ENCODE measurements at regions not wholly inside any gene's neighbourhood (a gene's known extent, or its start where the extent isn't known, plus 50 kb on each side); places are given as distances from the start of the nearest gene placed in this dataset.

- Histone ChIP-seq H3K27ac (ENCODE audit: low read depth, low read length) (no peak overlapping the region), H4K20me1 (ENCODE audit: control insufficient read depth, insufficient read depth, low read depth, low read length) (no peaks in the 10 kb centered on the region), H3K4me2 (ENCODE audit: low read length) (no peak overlapping the region), H3K4me3 (ENCODE audit: low read length) (no peak overlapping the region), H3K36me3 (ENCODE audit: control insufficient read depth, low read length) (no peaks in the 10 kb centered on the region), H3K79me2 (ENCODE audit: control insufficient read depth, low read length) (no peaks in the 10 kb centered on the region), H3F3A (ENCODE audit: control insufficient read depth, insufficient read depth) (no peaks in the 10 kb centered on the region), H3K9me2 (replicated peaks; ENCODE audit: control insufficient read depth, low read length) (no peaks in the 10 kb centered on the region), H3K27me3 (ENCODE audit: control insufficient read depth, low read length) (peaks cover 2% of the 10 kb centered on the region; the same call in 1 of the 2 replicates), H3K4me1 (ENCODE audit: control insufficient read depth, low read length) (no peaks in the 10 kb centered on the region), H3K9me3 (ENCODE audit: control insufficient read depth, insufficient read depth, low read length) (no peaks in the 10 kb centered on the region)
- no peak for TF ChIP-seq EZH2phosphoT487 (IDR thresholded peaks at IDR 0.05; ENCODE audit: borderline replicate concordance, low read length)
- no peak for TF ChIP-seq CTCF (IDR thresholded peaks at IDR 0.05; ENCODE audit: low read depth, low read length, poor library complexity, severe bottlenecking)
Observed at GRCh38 chr10:69697006-69697405, 67.0 kb downstream of the FAM241B start.

- H3K27ac ChIP-seq (ENCODE audit: low read depth, low read length), result no peak overlapping the region
- TF ChIP-seq CTCF (IDR thresholded peaks at IDR 0.05; ENCODE audit: low read depth, low read length, poor library complexity, severe bottlenecking) (no peak), EZH2phosphoT487 (IDR thresholded peaks at IDR 0.05; ENCODE audit: borderline replicate concordance, low read length) (no peak)
- peaks cover 2% of the 10 kb centered on the region; the same call in 1 of the 2 replicates for H3K27me3 ChIP-seq (ENCODE audit: control insufficient read depth, low read length)
Observed at GRCh38 chr10:69703256-69703655, 73.2 kb downstream of the FAM241B start.

GRCh38 chr10:69703766-69704630 is 74.0 kb downstream of the FAM241B start:
- no peaks in the 10 kb centered on the region for H4K20me1 ChIP-seq (ENCODE audit: control insufficient read depth, insufficient read depth, low read depth, low read length)
- no peaks in the 10 kb centered on the region for H3K4me1 ChIP-seq (ENCODE audit: control insufficient read depth, low read length)
- peaks cover 2% of the 10 kb centered on the region; the same call in 1 of the 2 replicates for H3K27me3 ChIP-seq (ENCODE audit: control insufficient read depth, low read length)
- no peak overlapping the region for H3K4me2 ChIP-seq (ENCODE audit: low read length)
- no peaks in the 10 kb centered on the region for H3K79me2 ChIP-seq (ENCODE audit: control insufficient read depth, low read length)
- H3K9me2 ChIP-seq (replicated peaks; ENCODE audit: control insufficient read depth, low read length), result no peaks in the 10 kb centered on the region
- no peak overlapping the region for H3K27ac ChIP-seq (ENCODE audit: low read depth, low read length)
- no peak for TF ChIP-seq CTCF (IDR thresholded peaks at IDR 0.05; ENCODE audit: low read depth, low read length, poor library complexity, severe bottlenecking)
- TF ChIP-seq EZH2phosphoT487 (IDR thresholded peaks at IDR 0.05; ENCODE audit: borderline replicate concordance, low read length), result no peak
- no peak overlapping the region for H3K4me3 ChIP-seq (ENCODE audit: low read length)
- H3K36me3 ChIP-seq (ENCODE audit: control insufficient read depth, low read length), result no peaks in the 10 kb centered on the region
- no peaks in the 10 kb centered on the region for H3F3A ChIP-seq (ENCODE audit: control insufficient read depth, insufficient read depth)
- H3K9me3 ChIP-seq (ENCODE audit: control insufficient read depth, insufficient read depth, low read length), result no peaks in the 10 kb centered on the region

More at GRCh38 chr10:69703256-69703655, 73.2 kb downstream of the FAM241B start:
- H3K9me2 ChIP-seq (replicated peaks; ENCODE audit: control insufficient read depth, low read length), result no peaks in the 10 kb centered on the region
- no peaks in the 10 kb centered on the region for H3K79me2 ChIP-seq (ENCODE audit: control insufficient read depth, low read length)
- H3K4me3 ChIP-seq (ENCODE audit: low read length), result no peak overlapping the region
- H4K20me1 ChIP-seq (ENCODE audit: control insufficient read depth, insufficient read depth, low read depth, low read length), result no peaks in the 10 kb centered on the region
- no peak overlapping the region for H3K4me2 ChIP-seq (ENCODE audit: low read length)
- no peaks in the 10 kb centered on the region for H3F3A ChIP-seq (ENCODE audit: control insufficient read depth, insufficient read depth)
- H3K4me1 ChIP-seq (ENCODE audit: control insufficient read depth, low read length), result no peaks in the 10 kb centered on the region
- no peaks in the 10 kb centered on the region for H3K9me3 ChIP-seq (ENCODE audit: control insufficient read depth, insufficient read depth, low read length)
- no peaks in the 10 kb centered on the region for H3K36me3 ChIP-seq (ENCODE audit: control insufficient read depth, low read length)
